ENCODE measurements at regions not wholly inside any gene's neighbourhood (a gene's known extent, or its start where the extent isn't known, plus 50 kb on each side); places are given as distances from the start of the nearest gene placed in this dataset.

- no peak for TF ChIP-seq CTCF (IDR thresholded peaks at IDR 0.05)
- TF ChIP-seq POLR2A (IDR thresholded peaks at IDR 0.05), result no peak
These were observed 256.0 kb downstream of the RPAP3 start for GRCh38 chr12:47449797-47450196.
